Karpas-422 (cell line): ENCODE measurements at regions not wholly inside any gene's neighbourhood (a gene's known extent, or its start where the extent isn't known, plus 50 kb on each side); places are given as distances from the start of the nearest gene placed in this dataset.

Experiments
- DNase-seq: peaks from one replicate; pipeline ENCODE4 v3.0.0-alpha.2; 2015
- H2AFZ ChIP-seq: fragments of 200-600 bp; sonication (generic); 2 replicates; pipeline ENCODE4 v1.6.1; 2014; ENCODE audit warnings: antibody characterized with exemption, low read length, mixed read lengths
- H3K27ac ChIP-seq: fragments of 200-600 bp; sonication (generic); 2 replicates; pipeline ENCODE4 v1.5.1; 2014; ENCODE audit warnings: mild to moderate bottlenecking, low read length, moderate library complexity
- H3K27me3 ChIP-seq: fragments of 200-600 bp; sonication (generic); 2 replicates; pipeline ENCODE4 v1.6.1; 2014; ENCODE audit warnings: low read length, mixed read lengths
- H3K36me3 ChIP-seq: fragments of 200-600 bp; sonication (generic); 2 replicates; pipeline ENCODE4 v1.6.1; 2014; ENCODE audit warnings: low read length, mixed read lengths; ENCODE audit not compliant: insufficient read depth
- H3K4me1 ChIP-seq: fragments of 200-600 bp; sonication (generic); 2 replicates; pipeline ENCODE4 v1.6.1; 2014; ENCODE audit warnings: mild to moderate bottlenecking, low read length, mixed read lengths
- H3K4me2 ChIP-seq: fragments of 200-600 bp; sonication (generic); 2 replicates; pipeline ENCODE4 v1.6.1; 2014; ENCODE audit warnings: low read length, low read depth, mild to moderate bottlenecking; ENCODE audit not compliant: poor library complexity, severe bottlenecking
- H3K4me3 ChIP-seq: fragments of 200-600 bp; sonication (generic); 2 replicates; pipeline ENCODE4 v1.5.1; 2014; ENCODE audit warnings: mild to moderate bottlenecking, antibody characterized with exemption, low read length, mixed read lengths
- H3K79me2 ChIP-seq: fragments of 200-600 bp; sonication (generic); 2 replicates; pipeline ENCODE4 v1.6.1; 2014; ENCODE audit warnings: mild to moderate bottlenecking, low read length, mixed read lengths
- H3K9ac ChIP-seq: fragments of 200-600 bp; sonication (generic); 2 replicates; pipeline ENCODE4 v1.6.0; 2014; ENCODE audit warnings: low read length
- H3K9me2 ChIP-seq: fragments of 200-600 bp; sonication (generic), shearing (Covaris generic); replicated peaks from 2 replicates; pipeline ENCODE4 v1.6.0; 2014; ENCODE audit warnings: mild to moderate bottlenecking, low read length, moderate library complexity; ENCODE audit not compliant: insufficient read depth
- H3K9me3 ChIP-seq: fragments of 300-700, 200-600 bp; sonication (generic); 2 replicates; pipeline ENCODE4 v1.6.1; 2014; ENCODE audit warnings: low read length, mixed read lengths
- H4K20me1 ChIP-seq: fragments of 200-600 bp; sonication (generic); 2 replicates; pipeline ENCODE4 v1.6.1; 2014; ENCODE audit warnings: mild to moderate bottlenecking, antibody characterized with exemption, low read length, low read depth; ENCODE audit not compliant: insufficient read depth

GRCh38 chr12:60020068-60020467, 424.2 kb downstream of the SLC16A7 start:
- Histone ChIP-seq H3K4me2 (no peak overlapping the region), H3K27ac (no peak overlapping the region), H3K9me2 (no peaks in the 10 kb centered on the region), H3K36me3 (no peaks in the 10 kb centered on the region), H4K20me1 (no peaks in the 10 kb centered on the region), H3K4me3 (no peak overlapping the region), H3K9ac (no peak overlapping the region), H3K9me3 (peaks cover 3% of the 10 kb centered on the region), H3K79me2 (no peaks in the 10 kb centered on the region), H3K27me3 (no peaks in the 10 kb centered on the region), H2AFZ (no peak overlapping the region), H3K4me1 (no peaks in the 10 kb centered on the region)
- no peak for DNase-seq

- Histone ChIP-seq H2AFZ (no peak overlapping the region), H3K79me2 (no peaks in the 10 kb centered on the region), H3K9me3 (peaks cover 3% of the 10 kb centered on the region; the same call in 1 of the 2 replicates), H3K36me3 (no peaks in the 10 kb centered on the region), H3K4me2 (no peak overlapping the region), H4K20me1 (no peaks in the 10 kb centered on the region), H3K9me2 (no peaks in the 10 kb centered on the region), H3K9ac (no peak overlapping the region), H3K4me1 (no peaks in the 10 kb centered on the region), H3K27me3 (no peaks in the 10 kb centered on the region), H3K4me3 (no peak overlapping the region), H3K27ac (no peak overlapping the region)
- DNase-seq = no peak
These were observed 425.4 kb downstream of the SLC16A7 start for GRCh38 chr12:60021235-60021634.

- Histone ChIP-seq H3K9me2 (no peaks in the 10 kb centered on the region), H3K4me2 (no peak overlapping the region), H3K9me3 (no peaks in the 10 kb centered on the region), H3K4me1 (no peaks in the 10 kb centered on the region), H3K4me3 (no peak overlapping the region), H3K79me2 (no peaks in the 10 kb centered on the region), H3K27ac (no peak overlapping the region), H3K36me3 (no peaks in the 10 kb centered on the region), H3K9ac (no peak overlapping the region), H3K27me3 (no peaks in the 10 kb centered on the region), H4K20me1 (no peaks in the 10 kb centered on the region), H2AFZ (no peak overlapping the region)
- DNase-seq = no peak
These were observed 431.4 kb downstream of the SLC16A7 start for GRCh38 chr12:60027266-60027665.

- Histone ChIP-seq H3K4me3 (no peak overlapping the region), H3K27ac (no peak overlapping the region), H4K20me1 (no peaks in the 10 kb centered on the region), H2AFZ (no peak overlapping the region), H3K9me3 (peaks cover 7% of the 10 kb centered on the region), H3K27me3 (no peaks in the 10 kb centered on the region), H3K36me3 (no peaks in the 10 kb centered on the region), H3K9ac (no peak overlapping the region), H3K9me2 (no peaks in the 10 kb centered on the region), H3K4me2 (no peak overlapping the region), H3K4me1 (no peaks in the 10 kb centered on the region), H3K79me2 (no peaks in the 10 kb centered on the region)
- no peak for DNase-seq
These were observed 438.3 kb downstream of the SLC16A7 start for GRCh38 chr12:60034147-60034546.

GRCh38 chr12:60035835-60036234, 440.0 kb downstream of the SLC16A7 start:
- no peak overlapping the region for H3K4me3 ChIP-seq
- no peaks in the 10 kb centered on the region for H3K36me3 ChIP-seq
- H2AFZ ChIP-seq = no peak overlapping the region
- no peaks in the 10 kb centered on the region for H4K20me1 ChIP-seq
- no peak overlapping the region for H3K27ac ChIP-seq
- H3K4me1 ChIP-seq = no peaks in the 10 kb centered on the region
- H3K4me2 ChIP-seq = no peak overlapping the region
- H3K9ac ChIP-seq = no peak overlapping the region
- no peaks in the 10 kb centered on the region for H3K27me3 ChIP-seq
- H3K9me3 ChIP-seq = peaks cover 7% of the 10 kb centered on the region
- no peaks in the 10 kb centered on the region for H3K9me2 ChIP-seq
- no peaks in the 10 kb centered on the region for H3K79me2 ChIP-seq
- DNase-seq = no peak

GRCh38 chr12:60042835-60043234, 447.0 kb downstream of the SLC16A7 start:
- H3K9me2 ChIP-seq = no peaks in the 10 kb centered on the region
- no peak overlapping the region for H3K4me3 ChIP-seq
- no peaks in the 10 kb centered on the region for H3K4me1 ChIP-seq
- H3K4me2 ChIP-seq = no peak overlapping the region
- no peaks in the 10 kb centered on the region for H3K27me3 ChIP-seq
- no peaks in the 10 kb centered on the region for H4K20me1 ChIP-seq
- H3K9me3 ChIP-seq = no peaks in the 10 kb centered on the region
- H2AFZ ChIP-seq = no peak overlapping the region
- no peaks in the 10 kb centered on the region for H3K36me3 ChIP-seq
- no peaks in the 10 kb centered on the region for H3K79me2 ChIP-seq
- H3K27ac ChIP-seq = no peak overlapping the region
- H3K9ac ChIP-seq = no peak overlapping the region
- DNase-seq = no peak

- no peak overlapping the region for H3K27ac ChIP-seq
- H3K36me3 ChIP-seq = no peaks in the 10 kb centered on the region
- H3K9me3 ChIP-seq = no peaks in the 10 kb centered on the region
- no peak for DNase-seq
- no peaks in the 10 kb centered on the region for H4K20me1 ChIP-seq
- H3K27me3 ChIP-seq = no peaks in the 10 kb centered on the region
- no peak overlapping the region for H3K4me3 ChIP-seq
- H3K9me2 ChIP-seq = no peaks in the 10 kb centered on the region
- H3K4me1 ChIP-seq = no peaks in the 10 kb centered on the region
- H3K4me2 ChIP-seq = no peak overlapping the region
- no peak overlapping the region for H2AFZ ChIP-seq
- no peaks in the 10 kb centered on the region for H3K79me2 ChIP-seq
- no peak overlapping the region for H3K9ac ChIP-seq
These were observed 447.4 kb downstream of the SLC16A7 start for GRCh38 chr12:60043236-60043635.

- Histone ChIP-seq H3K4me1 (no peaks in the 10 kb centered on the region), H4K20me1 (no peaks in the 10 kb centered on the region), H3K27me3 (no peaks in the 10 kb centered on the region), H2AFZ (no peak overlapping the region), H3K9me3 (peaks cover 3% of the 10 kb centered on the region; the same call in 1 of the 2 replicates), H3K9ac (no peak overlapping the region), H3K36me3 (no peaks in the 10 kb centered on the region), H3K27ac (no peak overlapping the region), H3K4me2 (no peak overlapping the region), H3K4me3 (no peak overlapping the region), H3K79me2 (no peaks in the 10 kb centered on the region), H3K9me2 (no peaks in the 10 kb centered on the region)
- no peak for DNase-seq
These were observed 456.7 kb downstream of the SLC16A7 start for GRCh38 chr12:60052483-60052882.

- H3K9me2 ChIP-seq = no peaks in the 10 kb centered on the region
- H3K9me3 ChIP-seq = no peaks in the 10 kb centered on the region; the same call in 1 of the 2 replicates
- H3K79me2 ChIP-seq = no peaks in the 10 kb centered on the region
- H3K4me1 ChIP-seq = no peaks in the 10 kb centered on the region
- H3K27ac ChIP-seq = no peak overlapping the region
- H3K9ac ChIP-seq = no peak overlapping the region
- H2AFZ ChIP-seq = no peak overlapping the region
- H3K4me2 ChIP-seq = no peak overlapping the region
- no peak overlapping the region for H3K4me3 ChIP-seq
- no peak for DNase-seq
- H3K27me3 ChIP-seq = no peaks in the 10 kb centered on the region
- no peaks in the 10 kb centered on the region for H3K36me3 ChIP-seq
- H4K20me1 ChIP-seq = no peaks in the 10 kb centered on the region
These were observed 463.4 kb downstream of the SLC16A7 start for GRCh38 chr12:60059180-60059579.
